ENCODE measurements at regions not wholly inside any gene's neighbourhood (a gene's known extent, or its start where the extent isn't known, plus 50 kb on each side); places are given as distances from the start of the nearest gene placed in this dataset.

GRCh38 chr7:28299556-28299955 is 112.8 kb upstream of the CREB5 start:
- Histone ChIP-seq H3K9me1 (ENCODE audit: insufficient read depth, low read length) (no peaks in the 10 kb centered on the region), H3K4ac (ENCODE audit: low read depth, low read length) (no peak overlapping the region), H3K14ac (replicated peaks; ENCODE audit: low read depth, low read length) (no peak overlapping the region), H3K56ac (ENCODE audit: extremely low read depth, insufficient read depth, low read length) (no peak overlapping the region), H3K4me2 (ENCODE audit: low read depth, low read length) (no peak overlapping the region), H3K4me3 (ENCODE audit: insufficient read depth, low read depth, low read length) (no peak overlapping the region), H2BK15ac (ENCODE audit: low read depth, low read length) (no peak overlapping the region), H3K4me1 (ENCODE audit: control insufficient read depth, insufficient read depth, low read length) (no peaks in the 10 kb centered on the region), H2BK20ac (ENCODE audit: low read depth, low read length) (no peak overlapping the region), H2BK5ac (ENCODE audit: low read depth, low read length, poor library complexity, severe bottlenecking) (no peak overlapping the region), H2AFZ (replicated peaks; ENCODE audit: low read length, poor library complexity) (no peak overlapping the region), H3K27ac (ENCODE audit: insufficient read depth, low read length) (no peak overlapping the region), H3K23ac (ENCODE audit: low read depth, low read length) (no peak overlapping the region), H3K18ac (ENCODE audit: low read depth, low read length) (no peak overlapping the region), H2AK9ac (replicated peaks; ENCODE audit: low read depth, low read length, poor library complexity) (no peak overlapping the region), H3K27me3 (ENCODE audit: control insufficient read depth, insufficient read depth, low read length) (peaks cover 1% of the 10 kb centered on the region; the same call in 1 of the 2 replicates), H4K20me1 (ENCODE audit: insufficient read depth, low read length) (no peaks in the 10 kb centered on the region), H3K79me1 (ENCODE audit: low read depth in 1 of 2, low read length in 2 of 2) (no peaks in the 10 kb centered on the region), H4K5ac (ENCODE audit: low read depth, low read length) (no peak overlapping the region), H3K9me3 (ENCODE audit: control insufficient read depth, insufficient read depth, low read length) (no peaks in the 10 kb centered on the region), H2BK120ac (ENCODE audit: low read depth, low read length) (no peak overlapping the region), H4K91ac (ENCODE audit: insufficient read depth, low read depth, low read length) (no peak overlapping the region), H4K8ac (ENCODE audit: low read depth in 2 of 2, low read length in 2 of 2) (no peak overlapping the region), H3K36me3 (ENCODE audit: control insufficient read depth, insufficient read depth, low read length) (no peaks in the 10 kb centered on the region), H3K9ac (ENCODE audit: low read depth, low read length) (no peak overlapping the region), H2AK5ac (ENCODE audit: low read depth, low read length) (no peak overlapping the region)
- in situ Hi-C loops (cut with MboI; ENCODE audit: low sequenced_read_pairs), result loop anchor here (10.0 to 25.0 kb wide), 3 partner anchors 105 to 813 kb away; no protein-coding TSS in a partner anchor
- ChIA-PET POLR2A (ENCODE audit: unreplicated experiment) (interaction anchor here (0.5 kb wide), 1 partner anchor 170 kb away, joined by 4 read pairs; no protein-coding TSS in a partner anchor), CTCF (interaction anchor here (0.7 to 0.9 kb wide), 2 partner anchors 10 to 21 kb away, joined by 3 to 4 read pairs; no protein-coding TSS in a partner anchor)
- dilution Hi-C loops (cut with HindIII; ENCODE audit: low sequenced_read_pairs, unreplicated experiment), result no loop called here
- TF ChIP-seq MXI1 (IDR thresholded peaks at IDR 0.05; ENCODE audit: borderline replicate concordance, low read depth, low read length) (no peak), CEBPB (IDR thresholded peaks at IDR 0.05; ENCODE audit: low read depth, low read length) (peak; percentile 73), MAFK (IDR thresholded peaks at IDR 0.05; ENCODE audit: low read depth, low read length) (no peak), FOS (IDR thresholded peaks at IDR 0.05; ENCODE audit: low read depth, low read length) (no peak)
- ATAC-seq (ENCODE audit: low read depth) (no peak), DNase-seq (no peak)
- WGBS, 2 experiments (ENCODE audit: extremely low coverage in 2 of 2, insufficient read length in 1 of 2), result no CpG with 5 or more reads among the region's 1 CpG
- intact Hi-C loops (cut with micrococcal nuclease), result loop anchor here (1.0 to 10.0 kb wide), 8 partner anchors 89 to 807 kb away; no protein-coding TSS in a partner anchor
- BruUV-seq (replicated peaks), result no TSS peak

Measured in IMR-90 (cell line).